ENCODE measurements at regions not wholly inside any gene's neighbourhood (a gene's known extent, or its start where the extent isn't known, plus 50 kb on each side); places are given as distances from the start of the nearest gene placed in this dataset.

DNA sequence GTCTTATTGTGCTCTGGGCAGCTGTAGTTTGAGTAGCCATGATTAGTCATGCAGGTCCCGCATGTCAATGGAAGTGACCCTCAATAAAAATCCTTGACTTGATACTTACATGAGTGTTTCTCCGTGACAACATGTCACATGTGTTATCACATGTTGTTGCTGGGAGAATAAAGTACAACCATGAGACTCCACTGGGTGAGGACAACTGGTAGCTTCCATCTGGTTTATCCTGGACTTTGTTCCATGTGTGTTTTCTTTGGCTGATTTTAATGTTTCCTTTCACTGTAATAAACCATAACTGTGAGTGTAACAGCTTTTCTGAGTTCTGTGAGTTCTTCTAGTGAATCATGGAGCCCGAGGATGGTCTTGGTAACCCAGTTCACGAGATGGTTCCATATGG, 63.1 kb upstream of the NDN start:
- Histone ChIP-seq H3K4me2 (no peak overlapping the region), H3K4me3 (IDR thresholded peaks at IDR 0.05; ENCODE audit: insufficient read depth, low read depth, low read length) (no peak overlapping the region), H4K20me1 (ENCODE audit: insufficient read depth) (no peaks in the 10 kb centered on the region), H3K9ac (no peak overlapping the region), H3K79me2 (ENCODE audit: insufficient read depth, low read depth) (no peaks in the 10 kb centered on the region), H2AFZ (ENCODE audit: low read depth) (no peak overlapping the region), H3K27me3 (ENCODE audit: insufficient read depth, low read depth) (no peaks in the 10 kb centered on the region), H3K36me3 (ENCODE audit: insufficient read depth) (no peaks in the 10 kb centered on the region), H3K4me1 (ENCODE audit: low read depth, poor library complexity, severe bottlenecking) (no peaks in the 10 kb centered on the region), H3K27ac (no peak overlapping the region)
- TF ChIP-seq, protein P1, sequence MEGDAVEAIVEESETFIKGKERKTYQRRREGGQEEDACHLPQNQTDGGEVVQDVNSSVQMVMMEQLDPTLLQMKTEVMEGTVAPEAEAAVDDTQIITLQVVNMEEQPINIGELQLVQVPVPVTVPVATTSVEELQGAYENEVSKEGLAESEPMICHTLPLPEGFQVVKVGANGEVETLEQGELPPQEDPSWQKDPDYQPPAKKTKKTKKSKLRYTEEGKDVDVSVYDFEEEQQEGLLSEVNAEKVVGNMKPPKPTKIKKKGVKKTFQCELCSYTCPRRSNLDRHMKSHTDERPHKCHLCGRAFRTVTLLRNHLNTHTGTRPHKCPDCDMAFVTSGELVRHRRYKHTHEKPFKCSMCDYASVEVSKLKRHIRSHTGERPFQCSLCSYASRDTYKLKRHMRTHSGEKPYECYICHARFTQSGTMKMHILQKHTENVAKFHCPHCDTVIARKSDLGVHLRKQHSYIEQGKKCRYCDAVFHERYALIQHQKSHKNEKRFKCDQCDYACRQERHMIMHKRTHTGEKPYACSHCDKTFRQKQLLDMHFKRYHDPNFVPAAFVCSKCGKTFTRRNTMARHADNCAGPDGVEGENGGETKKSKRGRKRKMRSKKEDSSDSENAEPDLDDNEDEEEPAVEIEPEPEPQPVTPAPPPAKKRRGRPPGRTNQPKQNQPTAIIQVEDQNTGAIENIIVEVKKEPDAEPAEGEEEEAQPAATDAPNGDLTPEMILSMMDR (conservative IDR thresholded peaks at IDR 0.05; ENCODE audit: low read depth, low read length) = no peak

DNA sequence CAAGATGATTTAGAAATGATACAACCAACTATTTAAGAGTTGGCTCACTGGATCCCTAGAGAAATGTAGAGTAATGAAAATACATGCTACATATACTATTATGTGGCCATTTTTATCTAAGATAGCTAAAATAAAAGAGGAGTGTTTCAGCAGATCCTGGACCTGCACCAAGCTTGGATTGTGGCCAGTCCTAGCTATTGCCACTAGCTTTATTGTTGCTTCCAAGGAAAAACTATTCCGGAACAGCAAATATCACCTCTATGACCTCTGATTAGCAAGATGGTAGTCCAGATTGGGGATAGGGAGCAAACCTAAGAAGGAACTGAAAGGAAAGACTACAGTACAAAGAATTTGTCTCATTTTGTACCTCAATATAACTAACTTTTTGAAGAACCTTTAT, 63.7 kb upstream of the NDN start:
- Histone ChIP-seq H3K79me2 (ENCODE audit: insufficient read depth, low read depth) (no peaks in the 10 kb centered on the region), H3K36me3 (ENCODE audit: insufficient read depth) (no peaks in the 10 kb centered on the region), H3K27me3 (ENCODE audit: insufficient read depth, low read depth) (no peaks in the 10 kb centered on the region), H3K4me2 (no peak overlapping the region), H3K4me3 (IDR thresholded peaks at IDR 0.05; ENCODE audit: insufficient read depth, low read depth, low read length) (no peak overlapping the region), H3K9ac (no peak overlapping the region), H2AFZ (ENCODE audit: low read depth) (no peak overlapping the region), H3K4me1 (ENCODE audit: low read depth, poor library complexity, severe bottlenecking) (no peaks in the 10 kb centered on the region), H3K27ac (no peak overlapping the region), H4K20me1 (ENCODE audit: insufficient read depth) (no peaks in the 10 kb centered on the region)
- TF ChIP-seq, protein P1 (conservative IDR thresholded peaks at IDR 0.05; ENCODE audit: low read depth, low read length) = no peak

DNA sequence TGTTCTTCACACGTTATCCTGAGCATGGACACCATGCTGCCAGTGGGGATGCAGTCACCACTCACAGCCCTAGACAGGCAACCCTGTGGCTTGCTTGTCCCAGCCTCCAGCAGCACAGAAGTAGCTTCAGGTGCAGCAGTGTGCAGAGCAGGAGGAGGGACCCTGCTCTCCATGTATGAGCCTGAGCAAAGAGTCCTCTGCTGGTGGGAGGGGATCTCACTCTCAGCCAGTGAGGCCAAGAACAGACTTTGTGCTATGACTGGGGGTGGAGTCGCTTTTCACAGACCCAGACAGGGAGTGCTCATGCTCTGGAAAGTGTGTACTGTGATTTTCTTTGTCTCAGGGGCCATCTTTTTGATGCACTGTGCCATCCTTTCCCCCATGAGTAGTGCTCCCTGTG, 66.1 kb upstream of the NDN start:
- TF ChIP-seq, protein P1 (conservative IDR thresholded peaks at IDR 0.05; ENCODE audit: low read depth, low read length) = no peak
- Histone ChIP-seq H3K36me3 (ENCODE audit: insufficient read depth) (no peaks in the 10 kb centered on the region), H4K20me1 (ENCODE audit: insufficient read depth) (no peaks in the 10 kb centered on the region), H3K4me2 (no peak overlapping the region), H3K4me3 (IDR thresholded peaks at IDR 0.05; ENCODE audit: insufficient read depth, low read depth, low read length) (no peak overlapping the region), H3K27me3 (ENCODE audit: insufficient read depth, low read depth) (no peaks in the 10 kb centered on the region), H3K9ac (no peak overlapping the region), H3K79me2 (ENCODE audit: insufficient read depth, low read depth) (no peaks in the 10 kb centered on the region), H2AFZ (ENCODE audit: low read depth) (no peak overlapping the region), H3K4me1 (ENCODE audit: low read depth, poor library complexity, severe bottlenecking) (no peaks in the 10 kb centered on the region), H3K27ac (no peak overlapping the region)

DNA sequence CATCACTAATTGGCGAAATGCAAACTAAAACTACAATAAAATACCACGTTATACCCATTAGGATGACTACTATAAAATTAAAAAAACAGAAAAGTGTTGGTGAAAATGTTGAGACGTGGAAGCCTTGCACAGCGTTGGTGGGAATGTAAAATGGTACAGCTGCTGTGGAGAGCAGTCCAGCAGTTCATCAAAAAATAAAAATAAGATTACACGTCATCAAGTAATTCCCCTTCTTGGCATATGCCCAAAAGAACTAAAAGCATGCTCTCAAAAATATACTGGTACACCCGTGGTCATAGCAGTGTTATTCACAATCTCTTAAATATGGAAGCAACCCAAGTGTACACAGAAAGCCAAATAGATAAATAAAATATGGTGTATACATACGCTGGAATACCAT, 71.8 kb upstream of the NDN start:
- no peak overlapping the region for H3K4me3 ChIP-seq (IDR thresholded peaks at IDR 0.05; ENCODE audit: insufficient read depth, low read depth, low read length)
- H2AFZ ChIP-seq (ENCODE audit: low read depth) = no peak overlapping the region
- no peaks in the 10 kb centered on the region for H3K27me3 ChIP-seq (ENCODE audit: insufficient read depth, low read depth)
- no peaks in the 10 kb centered on the region for H3K79me2 ChIP-seq (ENCODE audit: insufficient read depth, low read depth)
- TF ChIP-seq, protein P1 (conservative IDR thresholded peaks at IDR 0.05; ENCODE audit: low read depth, low read length) = no peak
- no peak overlapping the region for H3K4me2 ChIP-seq
- no peak overlapping the region for H3K9ac ChIP-seq
- no peak overlapping the region for H3K27ac ChIP-seq
- no peaks in the 10 kb centered on the region for H4K20me1 ChIP-seq (ENCODE audit: insufficient read depth)
- no peaks in the 10 kb centered on the region for H3K4me1 ChIP-seq (ENCODE audit: low read depth, poor library complexity, severe bottlenecking)
- no peaks in the 10 kb centered on the region for H3K36me3 ChIP-seq (ENCODE audit: insufficient read depth)

DNA sequence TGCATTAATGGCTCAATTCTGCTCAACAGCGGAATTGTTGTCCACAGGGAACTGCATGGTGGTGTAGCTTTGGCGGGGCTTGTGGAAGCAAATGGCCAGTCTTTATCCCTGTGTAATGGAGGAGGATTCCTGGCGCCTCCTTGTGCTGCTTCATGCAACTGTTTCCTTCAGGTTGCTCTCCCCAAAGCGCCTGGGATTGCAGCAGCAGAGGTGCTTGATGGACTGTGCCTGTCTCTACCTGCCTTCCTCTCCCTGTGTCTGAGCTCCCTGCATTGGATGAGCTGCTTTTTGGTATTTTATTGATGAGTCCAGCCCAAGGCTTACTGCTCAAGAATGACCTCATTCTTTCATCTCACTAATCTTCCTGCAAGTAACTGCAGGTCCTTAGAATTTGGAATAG, 72.9 kb upstream of the NDN start:
- Histone ChIP-seq H4K20me1 (ENCODE audit: insufficient read depth) (no peaks in the 10 kb centered on the region), H3K79me2 (ENCODE audit: insufficient read depth, low read depth) (no peaks in the 10 kb centered on the region), H3K27ac (no peak overlapping the region), H2AFZ (ENCODE audit: low read depth) (no peak overlapping the region), H3K4me1 (ENCODE audit: low read depth, poor library complexity, severe bottlenecking) (no peaks in the 10 kb centered on the region), H3K9ac (no peak overlapping the region), H3K4me3 (IDR thresholded peaks at IDR 0.05; ENCODE audit: insufficient read depth, low read depth, low read length) (no peak overlapping the region), H3K4me2 (no peak overlapping the region), H3K27me3 (ENCODE audit: insufficient read depth, low read depth) (no peaks in the 10 kb centered on the region), H3K36me3 (ENCODE audit: insufficient read depth) (no peaks in the 10 kb centered on the region)
- TF ChIP-seq, protein P1 (conservative IDR thresholded peaks at IDR 0.05; ENCODE audit: low read depth, low read length) = no peak

All from KMS-11 (cell line).